ENCODE measurements at regions not wholly inside any gene's neighbourhood (a gene's known extent, or its start where the extent isn't known, plus 50 kb on each side); places are given as distances from the start of the nearest gene placed in this dataset.

DNA sequence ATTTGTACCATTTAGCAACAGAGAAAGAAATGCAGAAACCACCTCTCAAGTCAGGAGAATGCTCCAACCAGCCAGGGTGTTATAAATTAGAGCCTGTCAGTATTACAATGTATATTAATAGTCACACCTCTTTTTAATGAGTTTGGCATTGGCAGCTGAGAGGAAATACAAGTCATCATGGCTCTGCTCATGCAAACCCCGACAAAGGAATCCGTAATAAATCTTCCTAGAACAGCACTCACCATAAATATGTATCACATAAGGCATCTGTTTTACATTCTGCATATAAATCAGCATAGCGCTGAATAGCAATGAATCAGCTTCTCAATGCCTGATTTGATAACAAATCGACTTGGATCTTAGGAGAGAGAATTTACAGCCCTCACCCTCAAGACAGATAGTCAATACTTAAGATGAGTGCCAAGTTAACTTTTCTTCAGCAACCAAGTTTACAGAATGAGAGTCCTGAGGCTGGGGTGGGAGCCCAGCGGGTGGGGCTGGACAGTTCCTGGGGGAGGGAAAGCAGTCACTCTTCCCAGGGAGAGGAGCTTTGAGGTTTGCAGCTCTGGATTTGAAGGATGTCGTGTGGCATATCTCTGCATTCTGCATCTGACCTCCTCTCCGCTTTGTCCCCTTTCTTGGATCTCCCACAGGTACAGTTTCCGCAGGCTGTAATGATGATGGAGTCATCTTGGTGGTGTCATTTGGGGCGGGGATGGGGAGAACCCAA lies 1034.4 kb upstream of the NR2F2 start:
- no peak for DNase-seq

DNA sequence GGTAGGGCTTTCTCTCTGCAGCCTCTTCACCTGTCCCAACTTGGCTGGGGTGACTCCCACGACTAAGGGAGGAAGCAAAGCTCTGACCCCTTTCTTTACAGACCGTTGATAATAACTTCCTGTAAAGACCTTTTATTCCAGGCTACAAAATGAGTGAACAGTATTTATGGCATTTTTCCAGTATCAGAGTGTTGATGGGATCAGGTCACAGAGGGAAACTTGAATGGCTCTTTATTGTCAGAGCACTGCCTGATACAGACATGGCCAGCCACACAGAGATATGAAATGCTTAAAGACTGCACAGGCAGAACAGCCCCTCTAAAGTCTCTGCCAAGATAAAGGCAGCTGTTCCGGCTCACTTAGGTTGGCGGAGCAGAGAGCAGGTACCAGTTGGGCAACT lies 1033.9 kb upstream of the NR2F2 start:
- DNase-seq: no peak

DNA sequence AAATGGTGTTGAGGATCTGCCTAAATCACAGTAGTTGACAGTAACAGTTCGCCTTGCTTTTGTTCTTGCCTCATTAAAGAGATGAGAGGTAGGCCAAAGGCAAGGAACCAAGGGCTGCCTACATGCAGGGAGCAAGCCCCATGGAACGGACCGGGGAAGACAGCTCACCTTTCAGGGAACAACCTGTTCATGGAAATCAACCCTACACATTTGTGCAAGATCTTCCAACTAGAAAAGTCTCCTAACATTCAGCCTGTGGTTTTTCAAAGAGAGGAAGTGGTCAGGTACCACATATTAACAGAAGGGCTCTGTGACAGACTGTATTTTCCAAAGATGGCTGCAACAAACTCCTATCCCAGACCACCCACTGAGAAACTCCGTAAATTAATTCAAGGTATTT lies 1031.8 kb upstream of the NR2F2 start:
- DNase-seq: no peak

DNA sequence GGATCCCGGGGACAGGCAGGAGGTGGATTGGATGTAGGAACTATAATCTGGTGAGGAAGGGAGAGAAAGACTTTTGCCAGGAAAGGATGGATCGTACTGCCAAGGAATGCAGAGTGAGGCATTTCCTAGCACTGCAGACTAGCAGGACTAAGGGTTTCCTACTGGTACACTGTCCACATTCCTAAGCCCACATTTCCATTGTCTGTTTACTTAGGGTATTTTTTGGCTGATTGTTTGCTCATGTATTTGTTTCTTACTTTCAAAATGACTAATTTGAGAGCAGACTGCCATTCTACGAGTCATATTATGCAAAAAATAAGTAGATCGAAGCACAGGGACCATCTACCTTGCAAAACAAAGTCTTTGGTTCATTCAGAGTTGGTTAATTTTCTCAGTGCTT lies 1029.5 kb upstream of the NR2F2 start:
- no peak for DNase-seq

DNA sequence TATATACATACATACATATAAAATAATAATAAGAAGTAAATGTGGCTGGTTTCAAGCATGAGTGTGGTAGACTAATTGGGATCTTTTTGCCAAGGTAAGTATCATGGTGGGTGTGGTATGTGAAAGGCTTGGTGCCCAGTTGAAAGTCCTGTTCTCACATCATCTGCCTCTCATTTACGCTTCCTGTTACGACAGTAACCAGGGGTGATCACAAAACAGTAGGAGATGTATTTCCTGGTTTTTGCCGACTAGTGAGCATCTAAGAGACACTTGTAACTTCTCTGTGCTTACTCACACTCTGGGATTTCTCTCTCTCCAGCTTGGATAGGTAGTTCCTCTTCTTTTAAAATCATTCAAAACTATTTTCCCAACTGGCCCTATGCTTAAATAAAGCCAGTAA lies 1028.3 kb upstream of the NR2F2 start:
- no peak for DNase-seq

DNA sequence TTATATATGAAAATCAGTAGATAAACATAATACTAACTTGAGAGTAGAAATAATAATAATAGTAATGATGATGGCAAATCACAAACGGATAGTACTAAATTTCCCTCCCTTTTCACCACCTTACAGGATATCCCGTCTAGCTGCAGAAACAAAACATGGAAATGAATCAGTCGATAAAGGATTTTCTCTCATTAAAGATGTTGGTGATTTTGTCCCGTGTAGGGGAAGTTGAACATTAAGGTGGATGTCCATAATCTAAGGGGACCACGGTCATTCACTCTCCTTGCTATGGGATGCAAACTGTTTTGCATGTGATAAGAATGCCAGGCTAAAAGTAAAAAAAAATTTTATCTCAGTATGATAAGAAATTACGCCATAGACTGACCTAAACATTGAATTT lies 1027.7 kb upstream of the NR2F2 start:
- no peak for DNase-seq

DNA sequence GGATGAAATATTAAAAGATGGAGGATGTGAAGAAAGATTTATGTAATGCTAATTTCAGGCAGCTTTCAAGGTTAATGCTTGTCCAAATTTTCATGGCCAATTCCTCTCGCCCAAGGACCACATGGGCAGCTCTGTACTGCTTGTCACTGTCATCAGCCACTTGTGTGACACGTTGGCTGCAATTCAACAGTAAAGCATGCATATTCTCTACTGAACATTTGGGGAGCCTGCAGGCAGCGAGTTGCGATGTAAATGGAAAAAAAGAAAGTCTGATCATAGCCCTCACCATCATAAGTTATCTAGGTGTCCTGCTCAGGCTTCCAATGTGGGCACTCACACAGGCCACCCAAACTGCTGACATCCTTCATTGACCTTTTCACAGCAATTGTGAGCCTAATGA lies 1026.8 kb upstream of the NR2F2 start:
- no peak for DNase-seq

DNA sequence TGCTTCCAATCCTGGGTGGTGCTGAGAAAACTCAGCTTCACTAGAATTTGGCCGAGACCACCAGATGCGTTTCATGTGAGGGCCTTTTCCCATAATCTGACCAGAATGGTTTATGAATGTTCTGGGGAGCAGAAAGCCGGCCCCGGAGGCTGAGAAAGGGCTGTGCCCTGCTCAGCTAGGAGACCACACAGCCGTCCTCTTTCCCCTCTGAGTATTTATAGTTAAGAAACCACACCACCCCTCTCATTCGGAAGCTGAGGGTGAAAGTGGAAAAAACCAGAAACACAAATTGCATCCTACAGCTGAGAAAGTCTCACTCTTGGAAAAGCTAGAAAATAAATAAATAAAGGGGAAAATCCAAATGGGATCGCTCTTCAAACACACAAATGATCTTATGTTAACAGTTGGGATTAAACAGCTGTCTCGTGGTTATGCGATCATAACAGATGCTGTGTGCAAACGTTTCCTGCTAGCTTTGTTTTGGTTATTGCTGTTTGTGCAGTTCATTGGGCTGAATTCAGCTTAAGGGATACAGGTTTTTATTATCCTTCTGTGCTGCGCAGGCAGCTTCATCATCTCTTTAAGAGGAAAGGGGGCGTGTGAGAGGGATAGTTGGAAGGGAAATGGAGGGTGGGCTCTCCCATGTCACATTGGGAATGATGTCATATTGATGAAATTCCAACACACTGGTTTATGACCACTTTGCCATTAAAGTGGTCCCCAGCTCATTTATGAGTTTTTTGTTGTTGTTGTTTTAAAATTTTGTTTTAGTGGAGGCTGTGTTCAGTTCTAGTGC lies 1026.2 kb upstream of the NR2F2 start:
- DNase-seq: no peak

DNA sequence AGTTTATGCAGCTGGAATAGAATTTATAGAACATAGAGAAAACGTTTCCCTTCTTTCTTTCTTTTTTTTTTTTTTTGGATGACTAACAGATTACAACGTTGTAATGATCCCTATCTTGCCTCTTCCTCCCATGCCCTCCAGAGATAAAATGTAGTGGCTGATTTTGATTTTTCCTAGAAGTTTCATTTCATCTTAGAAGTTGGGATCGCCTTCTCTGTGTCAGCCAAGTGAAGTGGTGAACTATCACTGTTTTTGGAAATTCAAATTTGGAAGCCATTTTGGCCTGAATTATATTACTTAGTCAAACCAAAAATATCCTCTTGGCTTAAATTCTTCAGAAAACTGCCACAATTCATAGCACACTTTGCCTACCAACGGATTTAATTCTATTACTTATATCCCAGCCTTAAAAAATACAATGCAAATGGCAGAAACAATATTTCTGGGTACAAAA lies 1025.5 kb upstream of the NR2F2 start:
- no peak for DNase-seq

DNA sequence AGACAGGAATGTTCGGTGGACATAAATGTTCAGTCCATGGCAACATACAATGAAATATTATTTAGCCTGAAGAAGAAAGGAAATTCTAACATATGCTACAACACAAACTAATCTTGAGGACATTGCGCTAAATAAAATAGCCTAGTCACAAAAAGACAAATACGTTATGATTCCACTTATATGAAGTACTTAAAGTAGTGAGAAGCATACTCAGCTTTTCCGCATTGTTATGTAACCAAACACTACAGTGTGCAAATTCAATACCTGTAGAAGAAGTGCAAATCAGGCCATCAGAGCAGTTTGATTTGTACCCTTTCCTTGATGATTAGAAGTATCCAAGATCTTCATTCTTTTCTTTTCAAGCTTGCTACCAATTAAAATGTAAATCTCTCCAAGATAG lies 1023.4 kb upstream of the NR2F2 start:
- no peak for DNase-seq

DNA sequence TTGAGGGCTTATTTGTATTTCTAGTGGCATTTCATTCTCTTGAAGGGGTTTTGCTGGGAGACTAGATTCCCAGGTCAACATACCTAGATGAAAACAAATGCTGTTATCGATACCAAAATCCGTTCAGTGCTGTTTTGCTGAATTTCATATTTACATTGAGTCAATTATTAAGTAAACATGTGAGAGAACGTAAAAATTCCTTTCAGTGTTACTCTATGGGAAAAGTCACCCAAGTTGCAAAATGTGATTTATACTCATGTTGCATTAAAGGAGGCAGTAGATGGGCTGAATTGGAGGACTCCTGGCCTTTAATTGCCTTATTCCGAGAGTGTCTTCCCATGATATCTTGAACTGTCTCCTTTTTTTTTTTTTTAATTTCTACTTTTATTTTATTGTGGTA lies 1011.3 kb upstream of the NR2F2 start:
- no peak for DNase-seq

DNA sequence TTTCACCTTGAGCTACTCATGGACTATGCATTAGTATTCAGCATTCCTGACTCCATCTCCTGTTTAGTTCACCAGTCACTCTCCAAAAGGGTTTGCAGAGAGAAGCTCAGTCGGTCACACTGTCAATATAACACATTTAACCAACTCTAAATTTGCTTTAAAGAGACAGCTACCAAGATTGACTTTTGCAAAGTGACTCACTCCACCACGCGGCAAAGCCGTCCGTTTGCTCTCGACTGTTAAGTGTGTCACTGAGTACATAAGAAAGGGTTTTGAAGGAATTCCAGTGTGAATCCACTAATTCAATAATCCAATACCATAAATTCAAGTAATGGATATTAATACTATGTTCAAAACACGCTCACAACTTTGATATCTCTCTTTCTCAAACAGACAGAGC lies 1006.7 kb upstream of the NR2F2 start:
- no peak for DNase-seq

DNA sequence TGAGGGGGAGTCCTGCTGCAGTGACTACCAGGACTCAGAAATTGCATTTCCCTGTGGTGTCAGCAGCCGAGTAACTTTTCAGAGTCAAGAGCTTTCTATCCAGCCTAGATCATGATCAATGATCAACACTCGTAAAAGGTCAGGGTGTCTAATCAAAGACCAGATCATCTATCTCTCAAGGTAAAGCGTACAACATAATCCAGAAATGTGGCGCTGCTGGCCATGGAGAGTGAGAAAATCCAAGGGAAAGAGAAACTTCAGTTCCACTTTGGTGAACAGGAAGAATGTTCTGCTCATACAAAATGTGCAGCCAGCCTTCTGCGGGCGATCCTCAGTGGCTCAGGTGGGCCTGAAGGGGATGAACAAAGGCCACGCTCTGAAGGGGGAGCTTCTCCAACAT lies 1005.8 kb upstream of the NR2F2 start:
- no peak for DNase-seq

DNA sequence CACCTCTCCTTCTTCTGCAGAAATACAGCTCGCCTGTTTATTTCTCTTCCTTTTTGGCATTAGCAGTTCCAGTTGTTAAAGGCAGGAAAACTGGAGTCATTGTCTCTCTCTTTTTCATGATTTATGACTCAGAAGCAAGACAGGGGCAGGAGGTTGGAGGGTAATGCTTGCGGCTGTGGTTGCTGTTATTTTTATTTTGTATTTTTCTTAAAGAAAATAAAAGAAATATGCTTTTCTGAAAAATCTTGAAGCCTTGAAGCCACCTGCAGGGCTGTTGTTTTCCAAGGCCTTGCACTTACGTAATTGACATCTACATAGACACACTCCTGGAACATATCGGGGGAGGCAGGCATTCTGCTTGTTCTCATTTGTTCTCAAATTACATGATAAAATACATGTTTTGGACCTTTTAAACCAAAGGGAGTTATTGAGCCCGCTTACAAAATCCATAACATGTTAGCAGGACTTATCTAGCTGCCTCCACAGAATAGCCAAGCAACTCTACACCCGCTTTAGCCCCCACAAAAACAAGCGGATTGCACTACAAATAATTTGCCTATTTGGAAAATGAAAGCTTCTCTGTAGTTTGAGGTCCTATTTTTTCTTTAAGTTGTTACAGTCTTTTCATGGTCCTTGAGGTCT lies 1004.6 kb upstream of the NR2F2 start:
- DNase-seq: no peak

DNA sequence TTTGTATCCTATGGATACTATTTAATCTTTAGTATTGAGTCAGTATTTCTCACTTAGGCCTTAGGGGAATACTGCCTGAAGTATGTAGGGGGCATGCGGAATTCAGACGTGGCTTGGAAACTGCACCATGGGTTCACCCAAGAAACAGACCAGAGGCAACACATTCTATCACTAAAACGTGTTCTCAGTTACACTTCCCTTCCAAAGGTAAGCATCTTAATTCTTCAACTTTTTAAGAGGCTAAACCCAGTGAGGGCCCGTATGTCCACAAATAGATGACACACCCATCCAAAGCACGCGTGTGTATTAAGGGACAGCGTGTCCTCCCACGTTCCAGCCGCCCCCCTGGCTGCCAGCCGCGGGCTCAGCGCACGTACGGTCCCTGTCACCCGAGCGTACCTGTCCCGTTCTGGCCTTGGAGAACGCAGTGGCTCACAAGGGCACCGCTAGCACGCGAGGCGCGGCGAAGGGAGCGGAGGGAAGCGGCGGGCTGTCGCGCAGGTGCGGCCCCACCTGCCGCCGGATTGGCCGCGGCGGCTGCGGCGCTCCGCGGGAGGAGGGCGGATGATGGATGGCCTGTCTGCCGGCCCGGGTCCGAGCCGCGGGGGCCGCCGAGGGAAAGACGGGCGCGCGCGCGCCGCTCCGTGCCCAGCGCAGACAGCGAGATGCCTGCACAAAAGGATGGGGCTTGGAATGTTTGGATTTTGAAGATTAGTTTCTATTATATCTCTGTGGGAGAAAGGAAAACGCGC lies 1003.9 kb upstream of the NR2F2 start:
- no peak for DNase-seq

DNA sequence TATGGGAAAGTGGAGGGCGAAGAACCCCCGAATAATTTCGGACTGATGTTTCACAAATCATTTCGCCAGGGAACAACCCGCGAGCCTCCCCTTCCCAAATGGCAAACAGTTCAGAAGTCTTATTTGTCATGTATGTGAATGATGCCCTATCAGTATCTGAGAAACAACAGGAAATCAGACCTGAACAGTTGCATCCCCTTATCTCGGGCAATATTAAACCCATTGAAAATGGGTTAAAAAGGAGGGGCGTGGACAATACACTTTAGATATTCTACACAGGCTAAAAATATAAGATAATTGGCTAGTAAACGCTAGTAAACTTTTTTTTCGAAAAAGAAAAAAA lies 1003.3 kb upstream of the NR2F2 start:
- no peak for DNase-seq

DNA sequence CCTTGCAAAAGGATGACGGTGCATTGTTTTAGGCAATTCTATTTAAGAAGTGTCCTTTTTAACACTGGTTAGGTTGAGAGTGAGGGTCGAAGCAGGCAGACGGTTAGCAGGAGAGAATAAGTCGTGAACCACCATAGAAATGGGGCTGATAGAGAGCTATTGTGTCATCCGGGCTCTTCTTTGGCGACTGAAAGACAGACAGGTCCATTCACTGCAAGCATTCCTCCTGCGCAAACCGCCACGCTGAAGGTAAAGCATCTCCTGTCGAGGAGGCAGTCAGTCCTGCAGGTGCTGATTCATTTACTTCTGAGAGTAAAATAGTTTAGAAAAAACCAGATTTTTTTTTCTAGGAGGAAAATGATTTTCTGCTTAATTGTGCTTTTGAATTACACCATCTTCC lies 1002.8 kb upstream of the NR2F2 start:
- DNase-seq: no peak

DNA sequence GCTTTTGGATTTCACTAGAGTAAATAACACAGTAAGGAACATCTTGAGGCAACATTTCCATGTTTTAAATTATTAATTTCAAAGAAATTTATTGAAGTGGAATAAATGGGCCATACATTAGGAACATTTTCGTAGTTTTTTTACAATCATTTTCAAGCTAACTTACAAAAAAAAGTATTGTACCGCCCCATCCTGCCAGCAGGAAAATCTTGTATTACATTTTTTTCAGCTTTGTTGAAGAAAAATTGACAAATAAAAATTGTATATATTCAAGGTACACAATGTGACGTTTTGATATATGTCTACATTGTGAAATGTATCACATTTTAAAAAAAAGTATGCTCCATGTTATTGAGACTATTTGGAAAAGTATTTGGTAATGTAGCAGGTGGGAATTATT lies 1001.9 kb upstream of the NR2F2 start:
- DNase-seq: no peak

DNA sequence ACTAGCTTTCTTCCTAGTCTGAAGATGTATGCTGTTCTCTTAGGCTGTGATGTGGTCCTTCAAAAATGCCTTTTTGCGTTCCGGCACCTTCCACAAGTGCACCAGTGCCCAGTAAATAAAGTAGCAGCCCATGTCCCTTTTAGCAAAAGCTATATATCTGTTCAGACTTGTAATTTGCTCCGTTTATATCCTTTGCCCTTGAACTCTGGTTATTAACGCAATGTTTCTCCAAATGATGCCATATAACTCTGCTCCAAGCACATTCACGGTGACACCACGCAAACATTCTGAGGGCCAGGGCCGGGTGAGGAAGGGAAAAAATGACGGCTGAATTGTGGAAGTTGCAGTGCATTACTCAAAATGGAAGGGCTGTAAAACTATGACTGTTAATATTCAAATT lies 1001.1 kb upstream of the NR2F2 start:
- no peak for DNase-seq

DNA sequence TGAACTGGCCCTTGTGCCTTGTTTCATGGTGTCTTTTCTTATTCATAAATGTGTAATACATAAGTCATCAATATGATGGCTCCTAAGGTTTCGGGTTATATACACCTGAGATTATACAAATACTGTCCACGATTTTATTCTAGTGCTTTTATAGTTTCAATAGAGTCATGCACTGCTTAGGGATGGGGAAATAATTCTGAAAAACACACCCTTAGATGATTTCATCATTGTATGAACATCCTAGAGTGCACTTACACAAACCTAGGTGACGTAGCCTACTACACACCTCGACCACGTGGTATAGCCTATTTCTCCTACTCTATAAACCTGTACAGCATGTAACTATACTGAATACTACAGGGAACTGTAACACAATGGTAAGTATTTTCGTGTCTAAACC lies 988.8 kb upstream of the NR2F2 start:
- DNase-seq: no peak

DNA sequence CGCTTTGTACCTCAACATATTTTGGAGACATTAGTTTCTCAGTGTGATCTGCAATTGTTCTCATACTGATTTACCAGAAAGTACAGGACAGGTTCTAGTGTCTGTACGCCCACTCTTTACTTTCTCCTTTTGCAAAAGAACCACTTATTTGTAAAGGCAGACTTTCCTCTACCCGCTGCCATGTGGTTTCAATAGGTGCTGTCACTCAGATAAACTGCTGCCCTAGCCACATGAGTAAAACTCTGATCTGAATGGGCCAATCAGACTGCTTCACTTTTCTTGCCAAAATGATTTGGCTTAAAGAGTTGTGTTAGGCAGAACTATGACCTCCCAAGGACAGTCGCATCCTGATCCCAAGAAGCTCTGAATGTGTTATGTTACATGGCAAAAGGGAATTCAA lies 984.6 kb upstream of the NR2F2 start:
- DNase-seq: no peak

DNA sequence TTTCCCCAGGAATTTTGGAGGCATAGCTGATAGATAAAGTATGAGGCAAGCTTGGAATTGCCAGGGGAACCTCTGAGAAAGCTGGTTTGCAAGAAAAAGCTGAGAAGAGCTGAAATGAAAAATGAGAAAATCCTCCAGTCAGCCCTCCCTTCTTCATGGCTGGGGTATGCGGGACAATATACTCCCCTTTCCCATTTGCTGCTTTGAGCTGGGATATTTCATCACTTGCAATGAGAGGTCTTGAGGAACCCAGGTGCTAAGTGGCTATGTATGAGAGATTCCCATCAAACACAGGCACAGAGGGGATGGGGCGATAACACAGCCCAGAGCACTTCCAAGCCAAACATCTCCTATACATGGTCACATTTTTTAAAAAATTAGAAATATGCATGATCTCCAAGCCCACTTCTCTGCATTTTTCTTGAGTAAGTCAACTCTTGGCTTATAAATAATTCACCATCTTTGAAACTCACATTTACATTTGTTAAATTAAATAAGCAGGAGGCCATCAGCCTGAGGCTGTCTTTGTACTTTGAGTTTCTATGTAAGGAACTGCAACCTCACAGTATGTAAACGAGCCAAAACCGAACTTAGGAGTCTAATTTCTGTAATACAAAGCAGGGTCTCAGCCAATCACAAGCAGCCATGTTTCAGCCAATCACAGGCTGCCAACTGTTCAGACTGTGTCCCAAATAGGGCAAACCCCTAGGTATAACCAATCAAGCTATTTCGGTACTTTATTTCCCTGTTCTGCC lies 983.6 kb upstream of the NR2F2 start:
- no peak for DNase-seq

DNA sequence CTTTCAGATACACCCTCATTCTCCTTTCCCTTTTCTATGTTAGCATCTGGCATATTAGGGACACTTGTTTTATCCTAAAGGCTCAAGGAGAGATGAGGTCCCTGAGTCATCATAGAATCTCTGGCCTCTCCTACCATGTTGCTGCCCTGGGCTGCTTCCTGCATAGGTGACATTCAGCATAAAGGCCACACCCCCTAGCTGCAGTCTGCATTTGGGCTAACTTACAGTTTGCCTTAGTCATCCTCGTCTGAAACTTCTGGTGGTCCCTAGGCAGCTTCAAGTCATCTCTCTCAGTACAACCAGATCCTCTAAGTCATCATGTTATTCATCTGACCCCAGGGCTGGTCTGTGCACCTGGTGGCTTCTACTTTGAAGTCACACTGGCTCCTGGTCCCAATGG lies 982.7 kb upstream of the NR2F2 start:
- no peak for DNase-seq

Data from activated effector memory CD4-positive, alpha-beta T cell treated with anti-CD3 and anti-CD28 coated beads, Interleukin-2, amount 50 U/mL, for 16 hours (primary cell).